K562 (cell line): ENCODE measurements at regions not wholly inside any gene's neighbourhood (a gene's known extent, or its start where the extent isn't known, plus 50 kb on each side); places are given as distances from the start of the nearest gene placed in this dataset.

ENCODE experiments used
- BMI1 ChIP-seq: fragments of 150-350 bp; IDR thresholded peaks from 2 replicates; pipeline ENCODE4 v1.6.1; 2014; ENCODE audit warnings: low read length
- CBX8 ChIP-seq: fragments of 200-600 bp; sonication (generic); IDR thresholded peaks from 2 replicates; pipeline ENCODE4 v1.6.1; 2012; ENCODE audit warnings: borderline replicate concordance, mixed run types, low read depth, mild to moderate bottlenecking, moderate library complexity, mixed read lengths, low read length, control low read depth, inconsistent platforms; ENCODE audit not compliant: poor library complexity, severe bottlenecking; ENCODE audit errors: extremely low read depth
- CSDE1 ChIP-seq, 2 experiments: fragments of 450-650 bp; IDR thresholded peaks; 2 replicates each; pipeline ENCODE4 v1.6.1; 2016; ENCODE audit warnings: mild to moderate bottlenecking in 1 of 2
- ELF1 ChIP-seq: fragments of 200-800 bp; sonication (Bioruptor generic); IDR thresholded peaks from 2 replicates; pipeline ENCODE4 v1.6.1; 2016; ENCODE audit warnings: missing genetic modification characterization, missing compliant biosample characterization
- ETS2 ChIP-seq: IDR thresholded peaks from 2 replicates; pipeline ENCODE4 v1.6.1; 2016; ENCODE audit warnings: borderline replicate concordance, missing genetic modification characterization, mild to moderate bottlenecking, moderate library complexity, missing compliant biosample characterization; ENCODE audit not compliant: poor library complexity, severe bottlenecking
- FOXJ3 ChIP-seq: sonication (generic); formaldehyde crosslinking; IDR thresholded peaks from 2 replicates; pipeline ENCODE4 v1.4.0; 2020; ENCODE audit warnings: mild to moderate bottlenecking, missing genetic modification reagents
- HDGF ChIP-seq: fragments of 450-650 bp; IDR thresholded peaks from 2 replicates; pipeline ENCODE4 v1.6.1; 2016
- MTA1 ChIP-seq: fragments of 450-650 bp; IDR thresholded peaks from 2 replicates; pipeline ENCODE4 v1.6.1; 2017; ENCODE audit warnings: borderline replicate concordance
- PHF20 ChIP-seq: fragments of 450-650 bp; IDR thresholded peaks from 2 replicates; pipeline ENCODE4 v1.6.1; 2018; ENCODE audit not compliant: partially characterized antibody
- PHF8 ChIP-seq: fragments of 200-600 bp; sonication (generic); IDR thresholded peaks from 2 replicates; pipeline ENCODE4 v1.6.1; 2012; ENCODE audit warnings: mixed run types, mild to moderate bottlenecking, inconsistent platforms, low read length, moderate library complexity, borderline replicate concordance
- POLR2G ChIP-seq: fragments of 200-400 bp; formaldehyde crosslinking; IDR thresholded peaks from 2 replicates; pipeline ENCODE4 v1.6.1; 2017; ENCODE audit warnings: low read depth, mild to moderate bottlenecking, antibody characterized with exemption, low read length, moderate library complexity
- POLR3G ChIP-seq: IDR thresholded peaks from 2 replicates; pipeline ENCODE4 v1.6.1; 2011; ENCODE audit not compliant: insufficient read length, insufficient replicate concordance; ENCODE audit errors: extremely low read depth
- PTRF ChIP-seq: fragments of 450-650 bp; IDR thresholded peaks from 2 replicates; pipeline ENCODE4 v1.6.1; 2016; ENCODE audit warnings: mild to moderate bottlenecking, missing genetic modification characterization, missing compliant biosample characterization
- RBM39 ChIP-seq: fragments of 200-400 bp; formaldehyde crosslinking; optimal IDR thresholded peaks from 2 replicates; pipeline ENCODE3; 2018; ENCODE audit warnings: low read depth, low read length
- SIN3A ChIP-seq, 2 experiments: fragments of 150-350 bp in 1 of 2; IDR thresholded peaks; 2 replicates each; pipeline ENCODE4 v1.6.1; 2011 to 2016; ENCODE audit warnings: borderline replicate concordance in 2 of 2, low read depth in 2 of 2, low read length in 2 of 2, mild to moderate bottlenecking in 2 of 2, moderate library complexity in 2 of 2; ENCODE audit not compliant: control insufficient read depth in 1 of 2
- SMAD3 ChIP-seq: fragments of 450-650 bp; formaldehyde crosslinking; conservative IDR thresholded peaks from 2 replicates; pipeline ENCODE4 v1.4.0; 2020; ENCODE audit warnings: mild to moderate bottlenecking
- SMARCC2 ChIP-seq: fragments of 450-650 bp; IDR thresholded peaks from 2 replicates; pipeline ENCODE4 v1.6.1; 2017; ENCODE audit warnings: antibody characterized with exemption, moderate library complexity, mild to moderate bottlenecking, low read depth
- SMARCE1 ChIP-seq: fragments of 450-650 bp; IDR thresholded peaks from 2 replicates; pipeline ENCODE4 v1.7.1; 2016; ENCODE audit warnings: mild to moderate bottlenecking
- TSC22D4 ChIP-seq: fragments of 450-650 bp; IDR thresholded peaks from 2 replicates; pipeline ENCODE4 v1.6.1; 2016; ENCODE audit warnings: missing genetic modification characterization, missing biosample characterization, control low read depth
- ZBTB1 ChIP-seq: sonication (generic); formaldehyde crosslinking; IDR thresholded peaks from 2 replicates; pipeline ENCODE4 v1.8.1; 2023; ENCODE audit warnings: missing genetic modification reagents, low read depth, mild to moderate bottlenecking, borderline replicate concordance
- ZNF165 ChIP-seq: fragments of 250-450 bp; sonication (Bioruptor Pico); IDR thresholded peaks from 2 replicates; pipeline ENCODE4 v1.4.0; 2020; ENCODE audit warnings: borderline replicate concordance
- ZNF717 ChIP-seq: fragments of 250-450 bp; sonication (Bioruptor Pico); IDR thresholded peaks from 2 replicates; pipeline ENCODE4 v1.5.0; 2021
- TF ChIP-seq, protein P1 (sequence below): fragments of 450-650 bp; IDR thresholded peaks from 2 replicates; pipeline ENCODE4 v1.6.1; 2018; ENCODE audit not compliant: partially characterized antibody
- TF ChIP-seq, protein P2 (sequence below): fragments of 250-450 bp; sonication (Bioruptor Pico); IDR thresholded peaks from 2 replicates; pipeline ENCODE4 v1.4.0; 2020; ENCODE audit warnings: mild to moderate bottlenecking, moderate library complexity

GRCh38 chr11:86158704-86159580 lies 85.6 kb upstream of the EED start (continued):
- TF ChIP-seq, protein P1, sequence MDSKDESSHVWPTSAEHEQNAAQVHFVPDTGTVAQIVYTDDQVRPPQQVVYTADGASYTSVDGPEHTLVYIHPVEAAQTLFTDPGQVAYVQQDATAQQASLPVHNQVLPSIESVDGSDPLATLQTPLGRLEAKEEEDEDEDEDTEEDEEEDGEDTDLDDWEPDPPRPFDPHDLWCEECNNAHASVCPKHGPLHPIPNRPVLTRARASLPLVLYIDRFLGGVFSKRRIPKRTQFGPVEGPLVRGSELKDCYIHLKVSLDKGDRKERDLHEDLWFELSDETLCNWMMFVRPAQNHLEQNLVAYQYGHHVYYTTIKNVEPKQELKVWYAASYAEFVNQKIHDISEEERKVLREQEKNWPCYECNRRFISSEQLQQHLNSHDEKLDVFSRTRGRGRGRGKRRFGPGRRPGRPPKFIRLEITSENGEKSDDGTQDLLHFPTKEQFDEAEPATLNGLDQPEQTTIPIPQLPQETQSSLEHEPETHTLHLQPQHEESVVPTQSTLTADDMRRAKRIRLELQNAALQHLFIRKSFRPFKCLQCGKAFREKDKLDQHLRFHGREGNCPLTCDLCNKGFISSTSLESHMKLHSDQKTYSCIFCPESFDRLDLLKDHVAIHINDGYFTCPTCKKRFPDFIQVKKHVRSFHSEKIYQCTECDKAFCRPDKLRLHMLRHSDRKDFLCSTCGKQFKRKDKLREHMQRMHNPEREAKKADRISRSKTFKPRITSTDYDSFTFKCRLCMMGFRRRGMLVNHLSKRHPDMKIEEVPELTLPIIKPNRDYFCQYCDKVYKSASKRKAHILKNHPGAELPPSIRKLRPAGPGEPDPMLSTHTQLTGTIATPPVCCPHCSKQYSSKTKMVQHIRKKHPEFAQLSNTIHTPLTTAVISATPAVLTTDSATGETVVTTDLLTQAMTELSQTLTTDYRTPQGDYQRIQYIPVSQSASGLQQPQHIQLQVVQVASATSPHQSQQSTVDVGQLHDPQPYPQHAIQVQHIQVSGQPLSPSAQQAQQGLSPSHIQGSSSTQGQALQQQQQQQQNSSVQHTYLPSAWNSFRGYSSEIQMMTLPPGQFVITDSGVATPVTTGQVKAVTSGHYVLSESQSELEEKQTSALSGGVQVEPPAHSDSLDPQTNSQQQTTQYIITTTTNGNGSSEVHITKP: no peak
- TF ChIP-seq HDGF: peak; percentile 47; the same call in 1 of the 2 replicates
- TF ChIP-seq RBM39: no peak
- TF ChIP-seq POLR3G: no peak
- peak; percentile 82 for TF ChIP-seq PHF20
- TF ChIP-seq SIN3A (IDR thresholded peaks at IDR 0.05; ENCODE audit: borderline replicate concordance in 2 of 2, control insufficient read depth in 1 of 2, low read depth in 2 of 2, low read length in 2 of 2): no peak
- 0 out of 2 replicates have a peak, but pooled peaks have one; percentile 5 for TF ChIP-seq ELF1 (tag)
- no peak for TF ChIP-seq PTRF (tag)
- no peak for TF ChIP-seq ZBTB1
- no peak for TF ChIP-seq ETS2 (tag)
- no peak for TF ChIP-seq PHF8
- TF ChIP-seq, protein P2, sequence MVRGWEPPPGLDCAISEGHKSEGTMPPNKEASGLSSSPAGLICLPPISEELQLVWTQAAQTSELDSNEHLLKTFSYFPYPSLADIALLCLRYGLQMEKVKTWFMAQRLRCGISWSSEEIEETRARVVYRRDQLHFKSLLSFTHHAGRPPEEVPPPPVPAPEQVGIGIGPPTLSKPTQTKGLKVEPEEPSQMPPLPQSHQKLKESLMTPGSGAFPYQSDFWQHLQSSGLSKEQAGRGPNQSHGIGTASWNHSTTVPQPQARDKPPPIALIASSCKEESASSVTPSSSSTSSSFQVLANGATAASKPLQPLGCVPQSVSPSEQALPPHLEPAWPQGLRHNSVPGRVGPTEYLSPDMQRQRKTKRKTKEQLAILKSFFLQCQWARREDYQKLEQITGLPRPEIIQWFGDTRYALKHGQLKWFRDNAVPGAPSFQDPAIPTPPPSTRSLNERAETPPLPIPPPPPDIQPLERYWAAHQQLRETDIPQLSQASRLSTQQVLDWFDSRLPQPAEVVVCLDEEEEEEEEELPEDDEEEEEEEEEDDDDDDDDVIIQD: no peak
- no peak for TF ChIP-seq ZNF165 (CRISPR knock-in tag)
- no peak for TF ChIP-seq CBX8
- TF ChIP-seq ZNF717 (CRISPR knock-in tag): no peak
- no peak for TF ChIP-seq SMAD3 (CRISPR knock-in tag)
- no peak for TF ChIP-seq FOXJ3
- no peak for TF ChIP-seq POLR2G
- TF ChIP-seq SMARCE1: peak; percentile 87
- TF ChIP-seq MTA1: peak; percentile 74; the same call in 1 of the 2 replicates
- no peak for TF ChIP-seq BMI1
- no peak for TF ChIP-seq CSDE1 (IDR thresholded peaks at IDR 0.05)
- no peak for TF ChIP-seq TSC22D4 (tag)
- 0 out of 2 replicates have a peak, but pooled peaks have one; percentile 28 for TF ChIP-seq SMARCC2
